ENCODE measurements at regions not wholly inside any gene's neighbourhood (a gene's known extent, or its start where the extent isn't known, plus 50 kb on each side); places are given as distances from the start of the nearest gene placed in this dataset.

- no peak for TF ChIP-seq CTCF (conservative IDR thresholded peaks at IDR 0.05; ENCODE audit: low read depth, low read length)
- TF ChIP-seq EZH2 (IDR thresholded peaks at IDR 0.05; ENCODE audit: low read length, unreplicated experiment), result no peak
Measured at GRCh38 chr3:27939521-27939920, 217.4 kb upstream of the EOMES start.

All from PC-3 (cell line).